ENCODE measurements at regions not wholly inside any gene's neighbourhood (a gene's known extent, or its start where the extent isn't known, plus 50 kb on each side); places are given as distances from the start of the nearest gene placed in this dataset.

GRCh38 chr4:24213961-24214360 is 324.1 kb upstream of the PPARGC1A start:
- TF ChIP-seq CTCF (IDR thresholded peaks at IDR 0.05; ENCODE audit: insufficient read depth, low read length, poor library complexity, severe bottlenecking) (no peak), EZH2phosphoT487 (conservative IDR thresholded peaks at IDR 0.05; ENCODE audit: low read length) (no peak)

All from SU-DHL-6 (cell line).